NCI-H774 (cell line): ENCODE measurements at regions not wholly inside any gene's neighbourhood (a gene's known extent, or its start where the extent isn't known, plus 50 kb on each side); places are given as distances from the start of the nearest gene placed in this dataset.

Experiments
- DNase-seq: peaks from one replicate; lab custom pipeline; 2025; lab: John Stamatoyannopoulos, UW

DNA sequence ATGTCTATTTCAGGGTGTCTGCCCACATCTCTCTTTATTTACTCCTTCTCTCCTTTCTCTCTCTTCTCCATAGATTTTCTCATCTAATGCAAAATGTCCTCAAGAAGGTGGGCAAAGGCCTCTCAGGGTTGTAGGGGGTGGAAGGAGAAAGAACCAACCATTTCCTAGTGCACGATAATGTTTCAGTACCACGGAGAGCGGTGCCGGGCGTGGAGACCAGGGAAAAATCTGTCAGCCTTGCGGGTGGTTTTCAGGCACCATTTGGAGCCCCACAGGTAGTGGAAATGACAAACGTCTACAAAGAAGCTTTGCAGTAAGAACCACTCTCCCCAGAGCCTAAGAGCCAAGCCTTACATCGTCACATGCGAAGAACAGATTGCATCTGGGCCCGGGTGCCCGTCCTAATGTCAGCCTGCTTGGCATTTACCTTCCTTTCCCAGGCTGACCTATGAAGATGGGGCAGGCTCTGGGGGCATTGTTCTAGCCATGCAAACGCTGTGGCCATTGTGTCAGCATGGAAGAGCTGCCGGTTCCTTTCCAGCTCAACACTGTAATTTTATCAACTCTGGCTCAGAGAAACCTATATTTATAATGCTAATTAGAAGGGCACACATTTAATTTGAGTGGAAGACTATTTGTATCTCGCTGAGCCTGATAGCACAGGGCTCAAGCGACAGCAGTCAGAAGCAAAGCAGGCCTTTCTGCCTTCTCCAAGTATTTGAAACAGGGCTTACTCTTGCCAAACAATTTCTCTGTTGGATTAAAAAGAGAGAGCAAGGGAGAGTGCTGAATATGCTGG, 430.1 kb upstream of the WWC1 start:
- DNase-seq, result no peak

DNA sequence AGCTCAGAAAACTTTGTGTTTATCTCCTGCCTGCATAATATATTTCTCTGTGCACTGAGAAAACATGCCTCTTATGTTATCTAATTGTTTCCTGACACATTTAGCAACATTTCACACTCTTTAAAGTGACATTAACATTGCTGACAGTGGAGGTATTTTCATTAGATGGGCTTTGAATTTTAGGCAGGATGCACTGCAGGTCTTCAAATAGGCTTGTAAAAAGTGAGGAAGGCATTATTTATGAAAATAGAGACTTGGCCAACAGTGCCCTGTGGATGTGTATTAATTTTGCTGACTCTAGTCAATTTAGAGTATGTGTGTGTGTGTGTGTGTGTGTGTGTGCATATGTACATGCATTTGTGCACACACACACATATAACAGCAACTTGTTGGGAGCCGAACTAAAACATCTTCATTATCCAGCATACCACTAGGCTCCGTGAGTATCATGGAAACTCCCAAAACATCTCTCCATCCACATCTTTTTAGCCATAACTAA, 429.5 kb upstream of the WWC1 start:
- no peak for DNase-seq

DNA sequence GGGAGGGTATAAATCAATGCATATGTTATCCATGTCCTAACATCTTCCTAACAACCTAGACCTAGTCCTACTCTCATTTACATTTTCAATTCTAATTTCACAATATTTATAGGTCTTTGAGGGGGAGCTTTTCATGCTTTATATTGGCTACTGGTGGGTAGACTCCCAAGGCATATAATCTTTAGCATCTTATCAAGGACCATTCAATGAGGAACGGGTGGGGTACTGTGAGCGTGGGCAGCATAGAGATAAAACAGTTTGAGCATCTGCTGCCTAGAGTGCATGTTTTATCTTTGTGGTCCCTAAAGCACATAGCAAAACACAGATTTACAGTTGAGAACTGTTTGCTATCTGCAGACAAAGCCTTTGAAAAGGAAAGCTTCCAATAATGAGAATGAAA, 427.6 kb upstream of the WWC1 start:
- DNase-seq, result no peak

DNA sequence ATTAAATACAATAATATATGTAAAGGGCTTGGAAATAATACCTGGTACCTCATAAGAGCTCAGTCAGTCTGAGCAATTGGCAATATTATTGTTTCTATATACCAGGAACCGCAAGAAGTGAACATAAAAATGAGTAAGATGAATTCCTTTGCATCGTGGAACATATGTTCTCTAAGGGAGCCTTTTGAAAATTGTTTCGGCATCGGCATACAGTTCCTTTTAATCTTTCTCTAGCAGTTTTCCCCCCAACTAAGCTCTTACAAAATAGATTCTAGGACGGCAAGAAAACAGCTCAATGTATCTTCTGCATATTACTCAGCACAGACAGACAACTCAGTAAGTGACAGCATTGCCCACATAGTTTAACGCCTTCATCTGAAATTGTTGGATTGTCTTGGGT, 426.6 kb upstream of the WWC1 start:
- DNase-seq, result no peak

DNA sequence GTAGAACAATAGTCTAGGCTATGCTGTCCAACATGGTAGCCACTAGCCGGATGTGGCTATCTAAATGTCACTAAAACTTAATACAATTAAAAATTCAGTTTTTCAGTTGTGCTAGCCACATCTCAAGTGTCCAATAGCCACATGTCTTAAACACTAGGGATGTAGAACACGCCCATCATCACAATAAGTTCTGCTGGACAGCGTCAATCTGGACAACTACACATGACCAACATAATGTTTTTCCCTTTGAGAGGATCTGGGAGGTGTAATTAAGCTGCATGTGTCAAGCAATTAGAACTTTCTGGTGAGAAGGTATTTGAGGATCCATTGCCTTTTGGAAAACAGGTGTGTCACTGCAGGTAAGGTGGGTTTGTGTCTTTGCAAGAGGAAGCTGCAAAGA, 424.6 kb upstream of the WWC1 start:
- no peak for DNase-seq

DNA sequence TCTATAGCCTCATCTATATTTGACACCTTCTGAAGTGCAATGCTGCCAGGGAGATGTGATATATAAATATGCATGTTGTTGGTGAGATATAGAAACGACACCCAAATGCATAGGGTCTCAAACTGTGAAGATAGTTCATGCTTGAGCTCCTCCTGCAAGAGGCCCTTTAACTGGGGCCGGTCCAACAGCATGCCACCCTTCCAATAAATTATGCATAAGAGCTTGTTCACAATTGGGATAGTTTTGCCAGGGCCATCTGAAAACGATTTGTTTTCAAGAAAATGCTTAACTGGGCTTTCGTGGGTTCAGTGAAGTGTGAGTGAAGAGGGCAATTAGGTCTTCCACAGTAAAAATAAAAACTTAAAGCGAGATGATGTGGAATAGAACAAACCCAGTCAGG, 424.2 kb upstream of the WWC1 start:
- no peak for DNase-seq

DNA sequence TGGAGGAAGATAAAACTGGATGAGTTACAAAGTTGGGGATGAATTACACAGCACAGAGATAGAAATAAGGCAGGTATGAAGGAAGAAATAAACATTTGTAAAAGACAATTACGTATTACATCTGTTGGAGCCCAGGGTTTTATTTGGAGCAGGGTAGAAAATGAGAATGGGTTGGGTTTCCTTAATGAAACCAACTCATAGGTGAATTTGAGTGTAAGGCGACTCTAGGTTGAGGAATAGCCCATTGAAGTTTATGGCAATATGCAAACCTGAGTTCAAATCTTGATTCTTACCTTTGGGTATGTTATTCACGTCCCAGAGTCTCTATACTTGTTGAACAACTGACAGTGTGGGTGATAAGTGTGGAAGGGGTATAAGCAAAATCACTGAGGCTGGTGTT, 422.3 kb upstream of the WWC1 start:
- DNase-seq, result no peak

DNA sequence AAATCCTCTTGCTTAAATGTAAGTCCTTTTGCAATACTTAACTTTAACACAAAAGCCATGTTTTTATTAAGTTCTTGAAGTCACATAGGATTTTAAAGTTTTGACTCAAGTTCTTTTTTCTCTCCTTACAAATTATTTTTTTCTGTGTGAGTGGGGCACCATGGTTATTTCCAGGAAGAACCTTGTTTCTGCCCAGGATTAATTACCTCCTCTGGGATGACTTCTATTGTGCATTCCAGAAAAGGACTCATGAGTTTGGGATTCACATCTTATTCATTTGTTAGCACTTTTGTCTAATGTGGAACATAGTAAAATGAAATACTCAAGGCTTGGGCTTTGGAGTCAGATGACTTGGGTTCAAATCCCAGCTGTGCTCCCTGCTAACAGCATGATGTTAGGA, 421.4 kb upstream of the WWC1 start:
- DNase-seq, result no peak

DNA sequence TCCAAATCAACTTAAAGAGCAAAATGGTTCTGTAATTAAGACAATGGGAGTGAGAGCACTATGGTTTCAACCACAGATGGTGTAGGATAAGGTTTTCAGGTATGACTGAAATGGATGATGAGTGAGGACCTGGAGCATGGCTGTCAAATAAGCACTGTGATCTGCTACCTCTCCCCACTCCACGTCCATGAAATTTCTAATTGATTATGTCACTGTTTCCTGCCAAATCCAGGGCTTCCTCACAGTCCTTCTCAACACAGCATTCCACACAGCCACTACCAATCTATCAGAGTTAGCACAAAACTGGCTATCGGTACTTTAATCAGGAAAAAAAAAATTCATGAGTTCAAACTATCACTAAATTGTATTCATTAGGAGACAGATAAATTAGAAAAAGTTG, 420.4 kb upstream of the WWC1 start:
- DNase-seq, result no peak

DNA sequence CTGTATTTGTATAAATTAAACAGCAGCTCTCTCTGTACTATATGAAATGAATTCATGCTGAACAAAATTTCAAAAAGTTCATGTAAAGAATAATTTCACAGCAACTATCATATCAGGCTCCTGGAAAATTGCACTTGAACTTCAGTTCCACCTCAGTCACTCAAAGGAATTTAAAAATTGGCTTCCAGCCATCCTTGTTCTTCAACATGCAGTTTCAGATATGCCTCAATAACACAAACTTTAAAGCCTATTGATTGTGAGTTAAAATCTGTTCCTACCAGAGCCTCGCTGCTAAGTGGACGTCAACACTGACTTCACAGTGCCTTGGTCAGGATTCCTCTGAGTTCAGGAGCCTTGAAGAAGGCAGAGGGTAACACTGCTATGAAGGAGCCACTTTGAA, 418.7 kb upstream of the WWC1 start:
- DNase-seq, result no peak

DNA sequence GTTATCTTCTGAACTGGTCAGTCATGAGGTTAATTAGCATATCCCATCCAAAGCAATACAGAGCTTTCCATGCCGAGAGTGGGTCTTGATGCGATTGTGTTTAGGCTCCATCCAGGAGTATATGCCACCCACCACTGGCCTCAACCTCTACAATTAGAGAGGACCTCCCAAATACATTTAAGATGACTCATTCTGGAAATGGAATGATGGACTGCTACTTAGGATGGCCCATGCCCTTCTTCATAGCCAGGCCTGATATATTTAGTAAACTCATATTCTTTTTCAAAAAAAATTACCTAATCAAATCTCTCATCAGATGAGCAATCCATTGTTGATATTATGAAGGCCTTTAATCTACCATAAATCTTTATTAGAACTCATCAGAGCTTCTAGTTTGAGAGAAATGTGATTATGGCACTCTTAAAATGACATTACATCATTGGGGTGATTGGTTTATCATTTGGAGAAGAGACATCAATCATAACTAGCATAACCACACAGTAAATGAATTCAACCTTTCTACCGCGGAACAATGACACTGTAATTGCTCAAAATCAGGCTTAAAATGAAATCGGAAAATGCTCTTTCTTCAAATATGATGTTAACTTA, 414.2 kb upstream of the WWC1 start:
- DNase-seq, result no peak

DNA sequence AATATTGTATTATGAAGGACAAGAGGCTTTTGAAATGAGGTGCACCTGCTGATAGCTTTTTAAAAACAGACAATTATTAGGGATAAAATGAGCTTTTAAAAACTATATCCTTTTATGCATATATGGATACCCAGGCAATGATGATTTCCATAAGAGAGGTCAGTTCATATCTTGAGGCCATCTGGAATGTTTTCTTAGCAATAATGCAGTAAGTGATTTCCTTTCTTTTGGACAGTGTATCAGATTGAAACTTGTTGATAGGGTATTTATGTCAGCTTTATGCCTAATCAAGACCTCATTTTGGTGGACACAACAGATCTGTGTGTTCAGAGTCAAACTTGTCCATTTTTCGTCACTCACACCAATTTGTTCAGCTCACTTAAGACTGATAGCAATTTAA, 413.5 kb upstream of the WWC1 start:
- no peak for DNase-seq

DNA sequence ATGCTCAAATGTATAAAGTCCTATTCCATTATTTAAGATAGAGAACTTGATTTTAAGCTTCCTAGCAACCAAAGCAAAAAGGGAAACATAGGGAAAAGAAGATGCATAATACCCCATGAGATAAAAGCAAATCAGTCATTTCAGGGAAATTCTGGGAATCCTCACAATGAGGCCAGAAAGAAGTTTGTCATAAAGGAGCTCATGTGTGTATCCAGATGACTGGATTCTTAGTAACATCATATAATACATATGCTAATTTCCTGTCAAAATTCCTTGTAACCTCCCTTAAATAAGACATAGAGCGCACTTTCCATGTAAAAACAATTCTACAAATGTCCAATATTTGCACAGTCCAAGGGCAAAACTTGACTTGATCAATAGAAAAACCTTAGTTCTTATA, 411.0 kb upstream of the WWC1 start:
- DNase-seq, result no peak

DNA sequence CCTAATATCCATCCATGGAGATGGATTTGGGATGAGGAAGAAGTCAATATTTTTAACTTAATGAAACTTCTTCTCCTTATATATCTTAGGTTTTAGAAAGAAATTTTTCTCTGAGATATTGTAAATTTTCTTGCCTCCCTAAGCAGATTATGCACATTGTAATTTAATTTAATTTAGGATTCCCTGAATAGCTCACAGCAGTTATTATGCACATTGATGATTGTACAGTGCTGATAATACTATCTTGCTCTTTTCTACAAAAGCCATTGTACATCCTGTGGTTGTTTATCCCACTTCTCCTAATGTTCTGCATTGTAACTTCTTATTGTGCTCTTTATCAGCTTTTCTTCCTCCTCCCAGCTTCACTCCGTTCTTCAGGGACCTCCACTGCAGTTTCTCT, 410.4 kb upstream of the WWC1 start:
- no peak for DNase-seq

DNA sequence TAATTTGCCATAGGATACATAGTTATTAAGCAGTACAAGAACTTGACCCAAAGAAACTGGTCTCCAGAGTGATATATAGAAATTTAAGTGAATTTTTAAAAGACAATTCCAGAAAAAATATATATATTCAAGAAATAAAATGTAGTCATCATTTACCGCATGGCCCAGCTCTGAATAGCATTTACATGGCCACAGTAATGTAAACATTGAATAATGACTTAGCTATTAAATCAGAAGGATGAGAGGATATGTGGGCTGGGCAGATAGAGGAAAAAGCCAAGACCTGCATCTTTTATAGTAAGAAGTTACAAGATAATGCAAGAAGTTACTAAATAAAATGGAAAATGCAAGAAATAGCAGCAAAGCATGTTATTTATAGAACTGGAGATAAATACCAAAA, 405.2 kb upstream of the WWC1 start:
- no peak for DNase-seq

DNA sequence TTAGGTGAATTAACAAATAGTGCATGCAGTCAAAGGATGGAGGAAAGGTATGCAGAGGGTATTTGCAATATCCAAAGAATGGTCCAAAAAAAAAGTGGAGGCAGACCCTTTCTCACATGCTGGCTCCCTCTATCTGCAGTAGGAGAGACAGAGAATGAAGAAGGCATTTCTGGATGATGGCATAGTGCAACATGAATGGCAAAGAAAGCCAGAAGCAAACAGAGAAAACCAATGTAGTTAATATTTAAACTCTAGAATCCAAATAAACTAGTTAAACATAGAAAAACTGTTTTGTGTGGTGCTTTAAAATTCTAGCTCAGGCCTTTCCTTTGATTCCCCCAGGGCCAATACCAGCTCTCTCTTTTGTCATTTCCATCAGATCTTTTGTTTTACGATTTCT, 403.1 kb upstream of the WWC1 start:
- no peak for DNase-seq

DNA sequence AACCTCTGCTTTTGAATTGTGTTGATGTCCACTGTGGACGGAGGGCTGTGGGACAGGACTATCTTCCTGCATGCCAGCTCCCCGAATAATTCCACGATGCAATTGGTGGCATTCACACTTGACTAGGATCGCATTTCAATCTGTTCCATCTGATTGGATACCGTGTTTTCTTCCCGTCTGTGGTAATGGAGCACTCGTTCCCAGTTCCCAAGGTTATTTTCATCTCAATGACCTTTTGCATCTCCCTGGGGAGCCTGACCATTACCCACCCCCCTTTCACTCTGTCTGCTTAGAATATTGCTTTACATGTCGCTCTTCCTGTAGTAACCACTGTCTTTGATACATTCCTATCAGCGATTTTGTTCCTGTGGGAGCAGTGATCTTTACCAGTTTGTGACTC, 402.2 kb upstream of the WWC1 start:
- DNase-seq, result no peak

DNA sequence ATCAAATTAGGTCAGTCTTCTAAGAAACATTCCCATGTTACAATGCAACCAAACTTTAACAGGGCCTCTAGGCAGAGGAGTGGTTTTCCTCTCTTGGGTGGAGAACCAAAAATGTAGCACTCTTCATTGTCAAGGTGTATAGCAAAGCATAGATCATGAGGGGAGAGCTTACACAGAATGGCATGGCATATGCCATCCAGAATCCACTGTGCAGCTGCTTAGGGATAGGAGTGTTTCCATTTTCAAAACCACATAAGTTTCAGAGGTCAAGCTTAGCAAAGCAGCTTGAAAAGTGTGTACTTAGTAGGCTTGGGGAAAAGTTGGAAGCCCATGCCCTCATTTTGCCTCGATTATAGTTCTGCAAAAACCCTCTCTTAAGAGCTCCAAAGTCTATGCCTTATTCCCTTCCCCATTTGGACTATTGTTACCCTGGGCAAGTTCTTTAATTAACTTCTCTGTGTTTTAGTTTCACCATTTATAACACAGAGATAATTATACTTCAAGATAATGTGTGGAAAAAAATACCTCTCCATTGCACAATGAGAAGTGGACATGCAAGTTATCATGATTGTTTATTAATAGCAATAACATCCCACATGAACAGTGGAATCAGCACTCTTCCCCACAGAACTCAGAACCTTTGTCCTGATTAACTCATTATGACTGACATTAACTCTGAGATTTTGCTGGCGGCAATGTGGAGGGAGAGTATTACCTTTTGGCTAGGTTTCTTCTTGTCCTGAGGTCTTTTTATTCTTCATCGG, 398.9 kb upstream of the WWC1 start:
- DNase-seq, result no peak

DNA sequence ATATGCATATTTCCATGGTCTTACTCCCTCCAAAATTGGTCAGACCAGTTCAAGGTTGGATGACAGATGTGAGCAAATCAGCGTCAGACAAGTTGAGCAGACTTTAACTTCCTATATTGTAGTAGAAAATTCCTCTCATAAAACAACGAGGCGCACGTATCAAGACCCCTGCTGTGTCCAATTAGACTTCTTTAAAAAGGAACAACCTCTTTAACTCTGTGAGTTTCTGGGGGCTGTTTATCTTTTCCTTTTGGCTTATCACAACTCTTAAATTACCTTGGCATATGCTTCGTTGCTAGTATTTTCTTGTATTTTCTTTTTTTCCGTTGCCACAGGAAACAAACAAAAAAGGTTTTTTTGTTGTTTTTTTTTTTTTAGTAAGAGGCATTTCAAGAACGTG, 398.2 kb upstream of the WWC1 start:
- no peak for DNase-seq

DNA sequence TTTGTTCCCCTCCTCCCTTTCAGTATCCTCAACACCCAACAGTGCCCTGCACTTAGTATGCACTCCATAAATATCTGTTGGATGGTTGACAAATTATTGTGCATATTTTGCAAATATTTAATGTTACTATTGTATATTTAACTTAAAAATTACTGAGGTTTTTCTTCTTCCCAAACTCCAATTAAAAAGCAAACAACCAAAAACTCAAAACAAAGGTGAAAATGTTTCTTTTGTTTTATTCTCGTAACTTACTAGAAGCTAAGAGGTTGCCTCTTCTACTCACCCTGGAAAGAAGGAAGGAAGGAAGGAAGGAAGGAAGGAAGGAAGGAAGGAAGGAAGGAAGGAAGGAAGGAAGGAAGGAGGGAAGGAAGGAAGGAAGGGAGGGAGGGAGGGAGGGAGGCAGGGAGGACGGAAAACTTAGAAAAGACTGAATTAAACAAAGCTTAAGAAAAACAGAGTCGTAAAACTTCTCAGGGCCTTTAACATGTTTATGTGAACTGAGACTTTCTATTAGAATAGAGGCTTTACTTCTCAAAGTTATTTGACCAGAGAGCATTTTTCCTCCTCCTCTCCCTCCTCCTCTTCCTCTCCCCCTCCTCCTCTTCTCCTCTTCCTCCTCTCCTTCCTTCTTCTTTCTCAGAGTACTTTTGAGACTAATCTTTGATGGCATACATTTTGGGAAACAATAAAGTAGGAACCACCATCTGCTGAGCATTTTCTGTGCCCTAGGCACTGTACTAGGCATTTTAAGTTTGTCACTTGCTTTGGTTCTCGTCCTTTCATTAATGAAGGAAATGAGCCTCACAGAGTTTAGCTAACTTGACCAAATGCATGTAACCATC, 396.6 kb upstream of the WWC1 start:
- DNase-seq, result no peak

DNA sequence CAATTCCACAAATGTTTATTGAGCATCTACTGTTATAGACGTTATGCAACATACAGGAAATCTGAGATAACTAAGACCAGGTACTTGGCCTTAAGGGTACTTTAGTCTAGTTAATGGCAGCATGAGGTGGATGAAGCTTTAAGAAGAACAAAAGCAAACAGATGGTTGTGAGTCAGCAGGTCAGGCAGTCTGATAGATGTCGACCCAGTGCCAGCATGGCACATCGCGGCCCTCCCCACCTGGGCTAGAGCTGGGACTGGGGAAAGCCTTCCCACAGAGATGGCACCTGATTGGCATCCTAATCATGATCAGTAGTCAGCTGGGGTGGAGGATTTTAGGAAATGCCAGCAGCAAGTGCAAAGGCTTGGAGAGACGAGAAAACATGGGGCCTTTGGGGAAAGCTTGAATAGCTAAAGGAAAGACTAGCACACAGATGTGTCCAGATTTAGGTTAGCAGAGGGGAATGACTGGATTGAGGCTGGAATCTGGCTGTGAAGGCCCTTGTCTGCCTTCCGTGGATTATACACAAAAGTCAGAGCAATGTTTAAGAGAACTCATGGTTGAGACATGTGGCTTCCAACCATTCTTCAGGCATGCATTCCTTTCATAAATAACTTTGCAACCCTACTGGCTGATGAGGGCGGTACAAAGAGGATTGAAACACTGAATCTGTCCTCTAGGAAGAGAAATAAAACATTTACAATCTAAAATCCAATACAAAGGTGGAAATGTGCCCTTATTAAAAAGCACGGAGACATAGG, 395.4 kb upstream of the WWC1 start:
- no peak for DNase-seq

DNA sequence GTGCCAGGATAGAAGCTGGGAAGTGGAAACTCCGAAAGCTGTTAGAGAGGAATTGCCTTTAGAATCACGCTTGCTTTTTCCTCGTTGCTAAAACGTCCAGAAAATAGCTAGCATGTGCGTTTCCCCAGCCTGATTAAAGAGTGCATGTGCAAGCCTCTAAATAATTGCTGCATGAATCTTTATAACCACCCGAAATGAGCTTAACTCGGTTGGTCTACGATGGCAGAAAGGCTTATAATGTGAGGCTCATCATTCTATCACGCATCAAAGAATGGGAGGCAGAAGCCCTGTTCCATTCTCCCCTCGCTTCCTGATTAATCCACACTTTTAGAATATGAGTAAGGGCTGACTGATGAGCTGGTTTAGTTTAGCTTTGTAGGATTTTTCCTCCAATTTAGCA, 394.6 kb upstream of the WWC1 start:
- no peak for DNase-seq
